ENCODE measurements at regions not wholly inside any gene's neighbourhood (a gene's known extent, or its start where the extent isn't known, plus 50 kb on each side); places are given as distances from the start of the nearest gene placed in this dataset.

DNA sequence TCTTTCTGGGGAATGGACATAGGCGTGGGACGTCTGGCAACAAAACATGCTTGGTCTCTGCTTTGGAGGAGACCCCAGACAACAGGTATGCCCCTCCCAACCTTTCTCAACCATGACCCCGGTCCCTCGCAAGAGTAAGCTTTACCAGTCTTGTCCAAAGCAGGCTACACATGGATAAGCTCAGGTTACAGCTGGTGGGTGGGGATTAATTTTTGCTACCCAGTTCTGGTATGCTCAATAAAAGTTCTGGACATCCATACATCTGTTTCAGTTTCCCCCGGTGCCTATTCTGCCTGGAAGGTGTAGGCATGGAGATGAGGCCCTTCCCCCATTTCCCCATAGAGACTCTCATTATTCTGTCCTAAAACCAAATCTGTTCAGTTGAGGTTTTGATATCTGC is 54.5 kb upstream of the NOCT start:
- TF ChIP-seq, protein P1, sequence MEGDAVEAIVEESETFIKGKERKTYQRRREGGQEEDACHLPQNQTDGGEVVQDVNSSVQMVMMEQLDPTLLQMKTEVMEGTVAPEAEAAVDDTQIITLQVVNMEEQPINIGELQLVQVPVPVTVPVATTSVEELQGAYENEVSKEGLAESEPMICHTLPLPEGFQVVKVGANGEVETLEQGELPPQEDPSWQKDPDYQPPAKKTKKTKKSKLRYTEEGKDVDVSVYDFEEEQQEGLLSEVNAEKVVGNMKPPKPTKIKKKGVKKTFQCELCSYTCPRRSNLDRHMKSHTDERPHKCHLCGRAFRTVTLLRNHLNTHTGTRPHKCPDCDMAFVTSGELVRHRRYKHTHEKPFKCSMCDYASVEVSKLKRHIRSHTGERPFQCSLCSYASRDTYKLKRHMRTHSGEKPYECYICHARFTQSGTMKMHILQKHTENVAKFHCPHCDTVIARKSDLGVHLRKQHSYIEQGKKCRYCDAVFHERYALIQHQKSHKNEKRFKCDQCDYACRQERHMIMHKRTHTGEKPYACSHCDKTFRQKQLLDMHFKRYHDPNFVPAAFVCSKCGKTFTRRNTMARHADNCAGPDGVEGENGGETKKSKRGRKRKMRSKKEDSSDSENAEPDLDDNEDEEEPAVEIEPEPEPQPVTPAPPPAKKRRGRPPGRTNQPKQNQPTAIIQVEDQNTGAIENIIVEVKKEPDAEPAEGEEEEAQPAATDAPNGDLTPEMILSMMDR (conservative IDR thresholded peaks at IDR 0.05; ENCODE audit: low read depth, low read length) = no peak
- no peak for TF ChIP-seq FOS (IDR thresholded peaks at IDR 0.05; ENCODE audit: low read depth, low read length)
- no peak for TF ChIP-seq MXI1 (IDR thresholded peaks at IDR 0.05; ENCODE audit: borderline replicate concordance, low read depth, low read length)
- no peak for TF ChIP-seq RFX5 (IDR thresholded peaks at IDR 0.05; ENCODE audit: low read depth, low read length)
- TF ChIP-seq POLR2A (IDR thresholded peaks at IDR 0.05; ENCODE audit: low read depth, low read length) = no peak
- no peak for TF ChIP-seq SMC3 (IDR thresholded peaks at IDR 0.05; ENCODE audit: low read depth, low read length)
